GM18870 (cell line): ENCODE measurements at regions not wholly inside any gene's neighbourhood (a gene's known extent, or its start where the extent isn't known, plus 50 kb on each side); places are given as distances from the start of the nearest gene placed in this dataset.

Experiments
- ATAC-seq: cut with Tn5 transposase; IDR thresholded peaks from one replicate; pipeline ENCODE4 v1.9.1; 2021; ENCODE audit warnings: moderate library complexity; ENCODE audit not compliant: unreplicated experiment

- ATAC-seq = no peak
These were observed 74.0 kb upstream of the CTNNB1 start for GRCh38 chr3:41125258-41125657.

GRCh38 chr3:41126472-41126871 lies 72.8 kb upstream of the CTNNB1 start:
- ATAC-seq = no peak

GRCh38 chr3:41126961-41127360 lies 72.3 kb upstream of the CTNNB1 start:
- no peak for ATAC-seq

GRCh38 chr3:41127414-41127813 lies 71.9 kb upstream of the CTNNB1 start:
- ATAC-seq = no peak

- no peak for ATAC-seq
These were observed 69.6 kb upstream of the CTNNB1 start for GRCh38 chr3:41129731-41130130.

DNA sequence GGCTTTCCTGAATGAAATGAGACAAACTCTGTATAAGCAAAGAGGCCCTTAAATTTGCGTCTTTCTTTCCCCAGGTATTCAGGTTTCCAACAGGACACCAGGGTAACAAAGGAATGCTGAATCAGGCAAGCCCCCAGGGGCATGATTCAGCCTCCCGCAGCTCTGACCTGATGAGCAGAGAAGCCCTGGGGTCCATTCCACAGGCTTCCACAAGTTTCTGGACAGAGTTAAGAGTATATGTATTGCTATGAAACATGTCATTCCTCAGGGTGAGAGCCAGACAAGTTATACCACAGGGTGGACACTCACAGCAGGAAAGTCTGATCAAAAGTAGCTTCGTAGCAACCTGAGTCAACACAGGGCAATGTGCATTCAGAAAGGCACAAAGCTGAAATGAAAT lies 68.1 kb upstream of the CTNNB1 start:
- ATAC-seq = no peak

- ATAC-seq = no peak
These were observed 61.6 kb upstream of the CTNNB1 start for GRCh38 chr3:41137686-41138111.

DNA sequence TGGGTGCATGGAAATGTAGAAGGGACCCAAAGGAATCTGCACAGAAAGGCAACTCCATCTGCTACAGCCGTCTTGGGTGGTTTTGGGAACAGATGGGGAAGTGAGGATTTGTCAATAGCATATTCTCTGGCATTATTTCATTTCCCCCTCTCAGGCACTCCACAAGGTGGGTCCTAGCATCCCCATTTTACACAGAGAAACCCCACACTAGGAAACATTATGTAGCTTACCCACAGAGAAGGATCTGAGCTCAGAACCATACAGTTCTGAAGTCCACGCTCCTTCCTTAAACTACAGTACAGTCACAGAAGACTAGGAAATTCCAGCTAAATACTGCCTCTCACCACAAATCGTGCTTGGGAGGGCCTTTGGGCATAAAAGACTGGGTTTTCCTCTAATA lies 61.2 kb upstream of the CTNNB1 start:
- no peak for ATAC-seq

- ATAC-seq = no peak
These were observed 60.7 kb upstream of the CTNNB1 start for GRCh38 chr3:41138601-41139000.

DNA sequence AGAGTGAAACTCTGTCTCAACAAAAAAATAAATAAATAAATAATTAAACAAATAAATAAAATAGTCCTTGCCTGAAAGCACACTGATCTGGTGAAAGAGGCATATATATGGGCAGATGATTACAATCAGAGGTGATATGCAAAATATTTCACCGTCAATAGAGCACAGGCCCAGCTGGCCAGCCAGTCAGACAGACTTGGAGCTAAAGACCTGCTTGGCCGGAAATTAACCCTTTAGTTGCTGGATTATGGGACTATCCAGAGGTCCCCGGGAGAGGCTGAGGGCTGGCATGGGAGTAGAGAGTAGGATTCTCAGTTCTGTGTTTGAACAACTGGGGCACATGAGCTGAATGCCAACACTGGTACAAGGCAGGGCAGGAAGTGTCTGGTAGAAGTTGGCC lies 59.1 kb upstream of the CTNNB1 start:
- no peak for ATAC-seq

- no peak for ATAC-seq
These were observed 57.7 kb upstream of the CTNNB1 start for GRCh38 chr3:41141433-41142167.

DNA sequence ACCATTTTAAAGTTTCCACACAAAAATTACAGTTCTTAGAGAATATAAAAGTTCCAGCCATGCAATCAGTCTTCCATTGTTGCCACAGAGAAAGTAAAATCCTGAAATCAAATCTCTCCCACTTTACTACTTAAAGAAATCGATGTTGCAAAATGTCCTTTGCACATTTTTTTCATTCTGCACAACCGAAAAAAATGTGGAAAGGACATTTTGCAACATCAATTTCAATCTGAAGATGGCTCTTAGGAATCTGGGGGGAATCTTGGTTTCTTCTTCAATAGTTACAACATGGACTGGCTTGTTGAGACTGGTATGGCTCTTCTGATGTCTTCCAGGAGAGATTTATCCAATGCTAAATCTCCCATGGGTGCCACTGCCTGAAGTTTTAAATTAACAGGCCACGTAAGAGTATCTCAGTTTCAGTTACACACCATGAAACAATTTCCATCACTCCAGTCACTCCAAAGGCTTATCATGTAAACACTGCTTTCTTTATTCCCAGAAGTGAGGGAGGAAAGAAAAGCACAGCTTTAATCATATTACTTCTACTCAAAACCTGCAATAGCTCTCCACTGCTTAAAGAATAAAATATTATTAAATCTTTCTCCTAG lies 55.8 kb upstream of the CTNNB1 start:
- ATAC-seq = no peak

- no peak for ATAC-seq
These were observed 54.7 kb upstream of the CTNNB1 start for GRCh38 chr3:41144631-41145030.

- no peak for ATAC-seq
These were observed 50.8 kb upstream of the CTNNB1 start for GRCh38 chr3:41148478-41148877.

DNA sequence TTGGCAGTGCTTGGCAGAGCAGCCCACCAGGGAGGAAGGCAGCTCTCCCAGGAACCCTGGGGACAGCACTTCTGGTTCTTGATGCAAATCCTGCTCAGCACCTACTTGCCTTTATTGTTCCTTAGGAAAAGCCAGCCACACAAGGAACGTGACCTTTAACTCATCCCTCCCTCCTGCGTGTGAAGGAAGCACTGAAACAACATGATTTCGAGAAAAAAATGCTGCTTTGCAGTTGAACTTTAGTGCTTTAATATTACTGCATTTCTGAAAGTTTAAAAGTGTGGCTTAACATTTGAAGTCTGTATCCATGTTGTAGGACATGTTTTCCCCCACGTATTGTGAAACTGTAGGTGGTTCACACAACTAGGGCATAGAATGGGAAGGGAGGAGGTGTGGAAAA lies 50.4 kb upstream of the CTNNB1 start:
- no peak for ATAC-seq
